GM21515 (cell line): ENCODE measurements at regions not wholly inside any gene's neighbourhood (a gene's known extent, or its start where the extent isn't known, plus 50 kb on each side); places are given as distances from the start of the nearest gene placed in this dataset.

Experiments used
- ATAC-seq: cut with Tn5 transposase; IDR thresholded peaks from one replicate; pipeline ENCODE4 v1.9.1; 2021; ENCODE audit not compliant: unreplicated experiment

- peak; percentile 62 for ATAC-seq
Measured at GRCh38 chr3:117486719-117487716, 777.4 kb downstream of the TUSC7 start.

DNA sequence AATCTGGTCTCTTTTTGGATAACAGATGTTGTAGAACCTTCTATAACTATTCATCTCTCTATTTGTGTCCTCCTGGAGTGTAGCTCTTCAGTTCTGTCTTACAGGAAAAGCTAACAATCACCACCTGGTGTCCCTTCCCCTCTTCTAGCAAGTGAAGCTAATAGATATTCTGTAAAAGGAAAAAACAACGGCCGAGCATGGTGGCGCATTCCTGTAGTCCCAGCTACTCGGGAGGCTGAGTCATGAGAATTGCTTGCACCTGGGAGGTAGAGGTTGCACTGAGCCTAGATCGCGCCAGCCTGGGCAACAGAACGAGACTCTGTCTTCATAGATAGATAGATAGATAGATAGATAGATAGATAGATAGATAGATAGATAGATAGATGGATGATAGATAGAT lies 779.4 kb downstream of the TUSC7 start:
- no peak for ATAC-seq

DNA sequence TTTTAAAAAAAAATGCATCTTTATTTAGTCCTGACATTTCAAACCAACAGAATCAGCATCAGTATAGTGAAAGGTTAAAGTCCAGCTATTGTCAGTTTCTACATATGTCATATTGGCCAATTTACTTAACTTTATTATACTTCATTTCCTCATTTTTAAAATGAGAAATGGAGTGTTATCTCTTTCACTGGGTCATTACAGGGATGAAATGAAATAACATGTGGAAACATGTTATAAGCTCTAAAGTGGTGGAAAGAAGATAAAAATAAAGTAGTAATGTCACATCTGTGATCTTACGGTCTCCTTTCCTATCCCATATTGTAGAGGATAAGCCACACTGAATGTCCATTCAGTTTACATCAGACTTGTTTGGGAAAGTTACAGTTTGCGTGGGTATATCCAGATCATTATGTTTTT lies 780.1 kb downstream of the TUSC7 start:
- no peak for ATAC-seq

- ATAC-seq: no peak
Measured at GRCh38 chr3:117490716-117491115, 781.1 kb downstream of the TUSC7 start.

DNA sequence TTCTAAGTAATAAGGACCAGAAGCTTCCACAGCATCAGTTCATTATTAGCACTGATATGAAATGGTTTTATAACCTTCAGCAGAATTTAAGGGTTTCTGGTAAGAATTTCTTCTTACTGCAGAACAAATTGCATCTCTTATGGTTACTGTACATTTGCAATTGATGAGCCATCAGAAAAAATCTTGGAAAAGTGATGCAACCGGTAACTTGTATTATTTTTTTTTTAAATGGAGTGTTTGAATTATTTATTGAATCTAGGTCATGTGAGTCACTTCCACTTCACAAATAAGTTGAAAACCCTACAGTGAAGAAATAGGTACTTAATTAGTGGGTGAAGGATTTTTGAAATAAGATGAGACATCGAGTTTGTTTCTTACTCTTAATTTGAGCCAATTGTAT lies 786.0 kb downstream of the TUSC7 start:
- ATAC-seq: no peak

GRCh38 chr3:117499189-117499870 lies 789.8 kb downstream of the TUSC7 start:
- ATAC-seq: no peak

DNA sequence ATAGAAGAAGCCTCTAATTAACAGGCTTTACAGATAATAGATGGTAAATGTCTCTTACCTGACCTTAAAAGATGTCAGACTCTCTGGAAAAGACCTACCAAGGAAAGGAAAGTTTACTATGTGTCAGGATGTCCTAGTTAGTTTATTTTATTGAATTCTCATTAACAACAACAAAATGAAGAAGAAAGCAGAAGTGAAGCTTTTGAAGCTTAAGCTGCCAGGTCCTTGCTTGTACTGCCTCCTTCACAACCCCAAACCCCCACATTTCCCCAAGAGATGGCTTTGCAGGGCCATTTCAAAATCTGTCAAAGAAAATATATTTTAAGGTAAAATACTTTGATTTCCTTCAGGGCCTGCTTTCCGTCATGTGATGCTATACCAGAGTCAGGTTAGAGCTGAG lies 798.4 kb downstream of the TUSC7 start:
- no peak for ATAC-seq

- no peak for ATAC-seq
Measured at GRCh38 chr3:117509858-117510257, 800.3 kb downstream of the TUSC7 start.

DNA sequence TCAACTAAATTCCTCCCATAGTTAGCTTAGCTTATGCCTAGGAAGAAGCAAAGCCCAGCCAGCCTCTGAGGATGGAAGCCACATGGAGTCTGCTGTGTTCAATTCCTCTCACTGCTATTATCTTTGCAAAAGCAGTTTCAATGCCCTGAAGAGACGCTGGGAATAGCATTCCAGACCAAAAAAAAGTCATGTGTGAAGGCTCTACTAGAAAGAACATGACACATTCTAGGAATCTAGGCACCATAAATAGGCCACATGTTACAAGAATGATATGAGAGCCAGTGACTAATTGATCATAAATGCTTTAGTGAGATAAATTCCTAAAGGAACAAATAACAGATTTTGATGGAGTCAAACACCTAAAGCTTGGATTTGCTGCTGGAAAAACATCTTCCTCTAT lies 800.8 kb downstream of the TUSC7 start:
- no peak for ATAC-seq

- no peak for ATAC-seq
Measured at GRCh38 chr3:117512975-117513374, 803.4 kb downstream of the TUSC7 start.

- ATAC-seq: no peak
Measured at GRCh38 chr3:117515309-117515708, 805.7 kb downstream of the TUSC7 start.

DNA sequence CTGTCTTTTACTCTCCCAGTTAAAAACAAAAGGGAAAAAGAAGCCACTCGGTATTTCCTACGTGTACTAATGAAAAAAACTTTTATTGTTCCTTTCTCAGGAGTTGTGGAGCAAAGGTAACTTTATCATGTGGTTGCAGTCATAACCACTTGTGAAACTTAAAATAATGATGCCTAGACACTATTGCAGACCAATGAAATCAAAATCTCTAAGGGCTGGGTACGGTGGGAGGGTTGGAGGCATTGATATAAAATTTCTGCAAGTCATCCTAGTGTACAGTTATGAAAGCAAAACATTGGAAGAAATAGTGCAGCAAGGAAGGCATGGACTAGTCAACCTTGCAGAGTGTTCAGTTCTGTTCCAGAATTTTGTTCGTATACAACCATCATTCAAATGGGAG lies 808.8 kb downstream of the TUSC7 start:
- ATAC-seq: no peak

DNA sequence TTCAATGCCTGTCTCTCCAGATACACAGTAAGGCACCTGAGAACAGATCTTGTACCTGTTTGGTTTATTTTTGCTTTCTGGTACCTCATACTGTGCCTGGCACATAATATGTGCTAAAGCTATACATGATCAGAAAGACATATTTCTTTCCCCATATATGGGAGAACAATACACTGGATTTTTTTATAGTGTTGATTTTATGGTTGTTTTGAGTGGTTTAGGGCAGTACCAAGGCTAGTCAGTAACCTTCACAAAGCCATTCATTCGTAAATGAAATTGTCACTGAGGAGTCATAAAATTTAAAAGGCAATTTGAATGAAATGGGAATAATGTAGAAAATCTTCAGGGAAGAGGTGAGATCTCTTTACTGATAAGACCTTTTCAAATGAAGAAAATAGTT lies 810.2 kb downstream of the TUSC7 start:
- no peak for ATAC-seq

- ATAC-seq: no peak
Measured at GRCh38 chr3:117520582-117520981, 811.0 kb downstream of the TUSC7 start.

DNA sequence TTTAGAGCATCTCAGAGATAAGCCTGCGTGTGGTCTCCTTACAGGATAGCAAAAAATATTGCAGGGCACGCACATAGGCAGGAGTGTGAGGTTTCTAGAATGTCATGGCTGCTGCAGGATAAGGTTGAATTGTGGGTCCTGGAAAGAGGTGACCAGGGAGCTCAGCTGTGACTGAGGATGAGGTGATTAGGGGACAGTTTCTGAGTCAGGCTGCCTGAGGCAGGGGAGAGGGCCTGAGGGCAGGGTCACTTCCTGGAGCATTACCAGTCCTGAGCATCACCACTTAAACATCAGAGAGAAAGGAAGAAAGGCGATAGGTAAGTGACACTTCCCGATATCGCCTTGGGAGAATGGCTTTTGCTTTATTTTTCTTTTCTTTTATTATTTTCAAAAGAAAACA lies 813.8 kb downstream of the TUSC7 start:
- no peak for ATAC-seq

DNA sequence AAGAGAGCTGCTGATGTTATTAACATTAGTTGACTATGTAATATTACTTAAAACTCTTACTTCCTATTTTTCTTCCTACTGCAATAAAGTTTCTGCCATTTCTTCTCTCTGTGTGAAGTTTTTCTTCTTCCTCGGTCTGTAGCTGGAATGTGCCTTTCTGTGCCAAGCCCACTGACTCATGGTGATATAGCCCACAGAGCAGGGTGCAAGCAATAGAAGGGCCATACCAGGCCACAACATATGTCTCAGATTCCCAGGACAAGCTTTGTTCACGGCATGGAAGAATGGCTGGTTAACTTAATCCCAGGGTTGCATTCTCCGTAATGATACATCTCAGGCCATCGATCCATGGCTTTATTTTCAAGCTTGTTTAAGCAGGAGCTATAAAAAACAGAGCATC lies 815.3 kb downstream of the TUSC7 start:
- no peak for ATAC-seq

DNA sequence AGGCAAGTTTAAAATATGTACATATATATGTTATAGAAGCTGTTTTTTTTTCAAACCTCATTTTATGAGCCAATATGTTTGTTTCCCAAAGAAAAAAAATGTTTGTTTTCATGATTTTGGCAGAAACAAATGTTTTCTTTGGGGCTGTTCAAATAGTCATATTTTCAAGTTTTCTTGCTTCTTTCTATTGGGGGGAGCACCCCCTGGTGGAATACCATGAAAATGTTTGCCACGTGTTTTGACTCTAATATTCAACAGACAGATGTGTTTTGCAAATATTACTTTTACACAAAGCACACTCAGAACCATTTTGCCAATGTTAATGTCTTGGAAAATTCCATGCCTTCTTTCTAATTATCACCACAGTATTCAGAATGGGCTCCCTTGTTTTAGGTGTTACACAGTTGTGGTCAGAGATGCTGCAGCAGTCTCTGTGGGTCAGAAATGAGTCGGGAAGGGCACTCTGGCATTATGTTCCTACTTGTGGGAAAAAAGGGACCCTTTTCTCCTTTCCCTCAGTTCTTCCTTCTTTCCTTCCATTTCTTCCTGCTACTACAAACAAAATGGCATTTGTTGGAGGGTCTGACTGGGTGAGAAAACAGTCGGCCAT lies 817.0 kb downstream of the TUSC7 start:
- no peak for ATAC-seq

DNA sequence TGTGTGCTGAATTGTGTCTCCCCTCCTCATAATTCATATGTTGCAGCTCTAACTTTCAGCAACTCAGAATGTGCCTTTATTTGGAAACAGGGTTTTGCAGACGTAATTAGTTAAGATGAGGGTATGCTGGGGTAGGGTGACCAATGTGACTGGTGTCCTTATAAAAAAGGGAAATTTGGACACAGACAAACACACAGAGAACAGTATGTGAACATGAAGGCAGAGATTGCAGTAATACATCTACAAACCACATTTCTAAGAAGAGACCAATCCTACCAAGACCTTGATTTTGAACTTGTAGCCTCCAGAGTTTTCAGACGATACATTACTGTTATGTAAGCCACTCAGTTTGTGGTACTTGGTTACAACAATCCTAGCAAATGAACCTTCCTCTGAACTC lies 817.8 kb downstream of the TUSC7 start:
- no peak for ATAC-seq

DNA sequence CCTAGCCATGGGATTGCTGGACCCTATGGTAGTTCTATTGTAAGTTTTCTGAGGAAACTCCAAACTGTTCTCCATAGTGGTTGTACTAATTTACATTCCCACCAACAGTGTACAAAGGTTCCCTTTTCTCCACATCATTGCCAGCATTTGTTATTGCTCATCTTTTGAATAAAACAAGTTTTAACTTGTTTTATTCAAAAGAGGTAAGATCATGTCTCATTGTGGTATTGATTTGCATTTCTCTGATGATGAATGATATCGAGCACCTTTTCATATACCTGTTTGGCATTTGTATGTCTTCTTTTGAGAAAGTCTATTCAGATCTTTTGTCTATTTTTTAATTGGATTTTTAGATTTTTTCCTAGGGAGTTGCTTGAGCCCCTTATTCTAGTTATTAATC lies 819.1 kb downstream of the TUSC7 start:
- ATAC-seq: no peak

- ATAC-seq: no peak
Measured at GRCh38 chr3:117531078-117531767, 821.6 kb downstream of the TUSC7 start.

- no peak for ATAC-seq
Measured at GRCh38 chr3:117532268-117532667, 822.7 kb downstream of the TUSC7 start.
